ENCODE measurements at regions not wholly inside any gene's neighbourhood (a gene's known extent, or its start where the extent isn't known, plus 50 kb on each side); places are given as distances from the start of the nearest gene placed in this dataset.

GRCh38 chr3:68162644-68163043 is 508.2 kb upstream of the SUCLG2 start:
- TF ChIP-seq, protein P1, sequence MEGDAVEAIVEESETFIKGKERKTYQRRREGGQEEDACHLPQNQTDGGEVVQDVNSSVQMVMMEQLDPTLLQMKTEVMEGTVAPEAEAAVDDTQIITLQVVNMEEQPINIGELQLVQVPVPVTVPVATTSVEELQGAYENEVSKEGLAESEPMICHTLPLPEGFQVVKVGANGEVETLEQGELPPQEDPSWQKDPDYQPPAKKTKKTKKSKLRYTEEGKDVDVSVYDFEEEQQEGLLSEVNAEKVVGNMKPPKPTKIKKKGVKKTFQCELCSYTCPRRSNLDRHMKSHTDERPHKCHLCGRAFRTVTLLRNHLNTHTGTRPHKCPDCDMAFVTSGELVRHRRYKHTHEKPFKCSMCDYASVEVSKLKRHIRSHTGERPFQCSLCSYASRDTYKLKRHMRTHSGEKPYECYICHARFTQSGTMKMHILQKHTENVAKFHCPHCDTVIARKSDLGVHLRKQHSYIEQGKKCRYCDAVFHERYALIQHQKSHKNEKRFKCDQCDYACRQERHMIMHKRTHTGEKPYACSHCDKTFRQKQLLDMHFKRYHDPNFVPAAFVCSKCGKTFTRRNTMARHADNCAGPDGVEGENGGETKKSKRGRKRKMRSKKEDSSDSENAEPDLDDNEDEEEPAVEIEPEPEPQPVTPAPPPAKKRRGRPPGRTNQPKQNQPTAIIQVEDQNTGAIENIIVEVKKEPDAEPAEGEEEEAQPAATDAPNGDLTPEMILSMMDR (IDR thresholded peaks at IDR 0.05) = no peak
- no peak for TF ChIP-seq POLR2A (IDR thresholded peaks at IDR 0.05)
